ENCODE measurements at regions not wholly inside any gene's neighbourhood (a gene's known extent, or its start where the extent isn't known, plus 50 kb on each side); places are given as distances from the start of the nearest gene placed in this dataset.

GRCh38 chr9:103977163-103977562 lies 116.9 kb upstream of the SMC2 start:
- no peak for DNase-seq

- no peak for DNase-seq
Measured at GRCh38 chr9:103978396-103978795, 115.7 kb upstream of the SMC2 start.

GRCh38 chr9:103981912-103982311 lies 112.2 kb upstream of the SMC2 start:
- DNase-seq = no peak

GRCh38 chr9:103985077-103985476 lies 109.0 kb upstream of the SMC2 start:
- no peak for DNase-seq

GRCh38 chr9:103988821-103989220 lies 105.3 kb upstream of the SMC2 start:
- DNase-seq = no peak

- DNase-seq = no peak
Measured at GRCh38 chr9:103990311-103990710, 103.8 kb upstream of the SMC2 start.

- no peak for DNase-seq
Measured at GRCh38 chr9:103991001-103991400, 103.1 kb upstream of the SMC2 start.

- DNase-seq = peak; percentile 23
Measured at GRCh38 chr9:103991698-103992097, 102.4 kb upstream of the SMC2 start.

- no peak for DNase-seq
Measured at GRCh38 chr9:103992938-103993579, 101.0 kb upstream of the SMC2 start.

GRCh38 chr9:103997856-103998370 lies 96.2 kb upstream of the SMC2 start:
- DNase-seq = no peak

GRCh38 chr9:103999375-104000062 lies 94.6 kb upstream of the SMC2 start:
- DNase-seq = no peak

GRCh38 chr9:104009826-104010225 lies 84.3 kb upstream of the SMC2 start:
- peak; percentile 54 for DNase-seq

GRCh38 chr9:104022083-104022482 lies 72.0 kb upstream of the SMC2 start:
- DNase-seq = no peak

GRCh38 chr9:104025104-104025503 lies 69.0 kb upstream of the SMC2 start:
- DNase-seq = no peak

GRCh38 chr9:104025945-104026344 lies 68.2 kb upstream of the SMC2 start:
- no peak for DNase-seq

- no peak for DNase-seq
Measured at GRCh38 chr9:104027295-104027694, 66.8 kb upstream of the SMC2 start.

GRCh38 chr9:104028827-104029226 lies 65.3 kb upstream of the SMC2 start:
- no peak for DNase-seq

Data from DMS153 (cell line).